Fibroblast of upper back skin (primary cell): ENCODE measurements at regions not wholly inside any gene's neighbourhood (a gene's known extent, or its start where the extent isn't known, plus 50 kb on each side); places are given as distances from the start of the nearest gene placed in this dataset.
"Not testable (repeated sequence)": the region's sequence is repeated elsewhere in the genome, so short reads cannot be mapped to it uniquely, and the experiment has no call there.

Experiments used
- DNase-seq: peaks from one replicate; pipeline ENCODE4 v3.0.0-alpha.2; 2013

- DNase-seq, result peak; percentile 34
These were observed 80.5 kb upstream of the RALGPS2 start for GRCh38 chr1:178644308-178645120.

- peak; percentile 41 for DNase-seq
These were observed 79.8 kb upstream of the RALGPS2 start for GRCh38 chr1:178645157-178645807.

GRCh38 chr1:178645808-178646200 lies 79.2 kb upstream of the RALGPS2 start:
- DNase-seq, result peak; percentile 93

GRCh38 chr1:178646821-178647220 lies 78.2 kb upstream of the RALGPS2 start:
- DNase-seq, result peak; percentile 49

- no peak for DNase-seq
These were observed 76.9 kb upstream of the RALGPS2 start for GRCh38 chr1:178648151-178648550.

GRCh38 chr1:178649582-178650350 lies 75.3 kb upstream of the RALGPS2 start:
- DNase-seq, result peak; percentile 60

- peak; percentile 25 for DNase-seq
These were observed 74.0 kb upstream of the RALGPS2 start for GRCh38 chr1:178650934-178651511.

GRCh38 chr1:178651742-178652141 lies 73.3 kb upstream of the RALGPS2 start:
- peak; percentile 30 for DNase-seq

- DNase-seq, result peak; percentile 9
These were observed 72.2 kb upstream of the RALGPS2 start for GRCh38 chr1:178652506-178653490.

GRCh38 chr1:178659789-178660208 lies 65.2 kb upstream of the RALGPS2 start:
- no peak for DNase-seq

- no peak for DNase-seq
These were observed 64.6 kb upstream of the RALGPS2 start for GRCh38 chr1:178660461-178660860.

- no peak for DNase-seq
These were observed 60.8 kb upstream of the RALGPS2 start for GRCh38 chr1:178664278-178664677.

- DNase-seq, result no peak
These were observed 59.5 kb upstream of the RALGPS2 start for GRCh38 chr1:178665579-178665978.

GRCh38 chr1:178666891-178667290 lies 58.2 kb upstream of the RALGPS2 start:
- DNase-seq, result not testable (repeated sequence)

- DNase-seq, result no peak
These were observed 52.6 kb upstream of the RALGPS2 start for GRCh38 chr1:178672434-178672833.

GRCh38 chr1:178674559-178674958 lies 50.5 kb upstream of the RALGPS2 start:
- not testable (repeated sequence) for DNase-seq
